Stimulated activated CD4-positive, alpha-beta T cell treated with anti-CD3 and anti-CD28 coated beads, Interleukin-15, amount 100 ng/mL, for 24 hours (primary cell): ENCODE measurements at regions not wholly inside any gene's neighbourhood (a gene's known extent, or its start where the extent isn't known, plus 50 kb on each side); places are given as distances from the start of the nearest gene placed in this dataset.
"Not testable (repeated sequence)": the region's sequence is repeated elsewhere in the genome, so short reads cannot be mapped to it uniquely, and the experiment has no call there.

Experiments
- DNase-seq: peaks from one replicate; pipeline ENCODE4 v3.0.0-alpha.2; 2020

- no peak for DNase-seq
Measured at GRCh38 chr2:67572721-67573435, 175.7 kb downstream of the ETAA1 start.

GRCh38 chr2:67574230-67574629, 177.1 kb downstream of the ETAA1 start:
- no peak for DNase-seq

GRCh38 chr2:67576226-67576625, 179.1 kb downstream of the ETAA1 start:
- no peak for DNase-seq

DNA sequence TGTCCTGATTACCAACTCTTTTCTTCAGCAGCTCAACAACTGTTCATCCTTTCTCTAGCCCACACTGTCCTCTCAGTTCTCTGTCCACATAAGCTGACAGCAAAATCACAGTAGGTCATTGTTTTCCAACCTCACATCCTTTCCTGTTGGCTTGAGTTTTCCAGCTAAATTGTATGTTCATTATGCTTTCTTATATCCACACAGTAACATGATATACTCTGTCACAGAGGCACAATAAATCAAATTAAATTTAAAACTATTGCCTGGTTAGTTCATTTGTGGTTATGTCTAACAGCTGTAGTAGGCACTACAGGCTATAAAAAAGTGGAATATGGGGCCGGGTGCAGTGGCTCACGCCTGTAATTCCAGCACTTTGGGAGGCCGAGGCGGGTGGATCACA, 179.9 kb downstream of the ETAA1 start:
- no peak for DNase-seq

DNA sequence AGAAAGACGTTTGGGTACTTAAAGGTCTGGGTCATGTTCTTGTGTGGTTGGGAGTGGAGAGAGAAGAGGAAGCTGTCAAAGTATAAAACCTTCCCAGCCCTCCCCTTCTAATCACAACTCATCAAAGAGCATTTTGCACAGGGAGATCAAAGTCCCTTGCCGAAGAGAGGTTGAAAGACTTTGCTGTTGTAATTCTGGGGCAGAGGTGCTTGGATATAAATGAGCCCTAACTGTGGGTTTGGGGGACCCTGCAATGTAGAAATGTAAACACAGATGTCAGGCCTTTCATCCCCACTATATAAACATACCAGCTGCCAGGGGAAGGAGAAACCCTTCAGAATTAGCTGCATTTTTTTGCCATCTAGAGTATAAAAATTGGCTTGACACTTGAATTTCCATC, 182.1 kb downstream of the ETAA1 start:
- DNase-seq = no peak

DNA sequence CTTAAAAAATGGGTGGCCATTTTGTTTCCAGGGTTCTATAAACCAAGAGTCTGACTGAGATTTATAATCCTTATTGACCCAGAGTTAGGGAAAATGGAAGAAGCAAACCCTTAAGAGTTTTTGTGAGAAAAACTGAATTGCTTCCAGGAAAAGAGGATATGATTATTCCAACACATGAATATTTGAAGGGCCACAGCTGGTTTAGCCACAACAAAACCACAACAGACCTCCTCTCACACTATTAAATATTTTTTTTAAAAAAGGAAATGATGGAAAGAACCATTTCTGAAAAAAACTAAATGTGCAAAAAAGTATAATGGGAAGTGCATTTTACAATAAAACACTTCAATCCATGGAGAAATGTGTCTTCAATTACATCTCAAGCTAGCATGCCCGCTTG, 182.7 kb downstream of the ETAA1 start:
- DNase-seq = no peak

DNA sequence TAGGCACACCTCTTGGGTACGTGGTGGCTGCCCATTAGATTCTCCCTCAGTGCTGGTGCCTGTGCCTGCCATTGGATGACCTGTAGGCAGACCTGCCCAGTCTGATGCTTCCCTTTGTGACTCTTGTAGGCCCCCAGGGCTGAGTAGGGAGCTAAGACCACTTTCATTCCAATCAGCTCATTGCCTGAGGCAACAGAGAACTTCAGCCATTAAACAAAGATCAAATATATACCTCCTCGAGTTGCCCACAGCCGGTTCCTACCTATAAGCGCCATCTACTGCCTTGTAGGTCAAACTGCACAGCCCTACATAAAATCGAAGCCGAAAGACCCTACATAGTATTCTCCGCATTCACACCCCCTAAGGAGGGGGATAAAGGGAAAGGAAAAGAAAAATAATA, 184.6 kb downstream of the ETAA1 start:
- DNase-seq = no peak

- no peak for DNase-seq
Measured at GRCh38 chr2:67583185-67583584, 186.1 kb downstream of the ETAA1 start.

DNA sequence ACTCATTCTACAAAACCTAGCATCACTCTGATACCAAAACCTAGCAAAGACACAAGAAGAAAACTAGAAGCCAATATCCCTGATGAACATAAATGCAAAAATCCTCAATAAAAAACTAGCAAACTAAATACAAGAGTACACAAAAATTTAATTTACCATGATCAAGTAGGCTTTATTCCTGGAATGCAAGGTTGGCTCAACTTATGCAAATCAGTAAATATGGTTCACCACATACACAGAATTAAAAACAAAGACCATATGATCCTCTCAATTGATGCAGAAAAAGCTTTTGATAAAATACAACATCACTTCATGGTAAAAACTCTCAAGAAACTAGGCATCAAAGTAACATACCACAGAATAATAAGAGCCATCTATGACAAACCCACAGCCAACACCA, 188.3 kb downstream of the ETAA1 start:
- no peak for DNase-seq

DNA sequence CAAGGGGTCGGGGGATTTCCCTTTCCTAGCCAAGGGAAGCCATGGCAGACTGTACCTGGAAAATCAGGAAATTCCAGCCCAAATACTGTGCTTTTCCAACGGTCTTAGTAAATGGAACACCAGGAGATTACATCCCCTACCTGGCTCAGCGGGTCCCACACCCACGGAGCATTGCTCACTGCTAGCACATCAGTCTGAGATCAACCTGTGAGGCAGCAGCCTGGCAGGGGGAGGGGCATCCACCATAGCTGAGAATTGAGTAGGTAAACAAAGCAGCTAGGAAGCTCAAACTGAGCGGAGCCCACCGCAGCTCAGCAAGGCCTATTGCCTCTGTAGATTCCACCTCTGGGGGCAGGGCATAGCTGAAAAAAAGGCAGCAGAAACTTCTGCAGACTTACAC, 192.0 kb downstream of the ETAA1 start:
- not testable (repeated sequence) for DNase-seq

- DNase-seq = not testable (repeated sequence)
Measured at GRCh38 chr2:67594522-67594921, 197.4 kb downstream of the ETAA1 start.

- DNase-seq = no peak
Measured at GRCh38 chr2:67596871-67597270, 199.7 kb downstream of the ETAA1 start.

GRCh38 chr2:67599561-67599960, 202.4 kb downstream of the ETAA1 start:
- no peak for DNase-seq

- DNase-seq = no peak
Measured at GRCh38 chr2:67600222-67600871, 203.2 kb downstream of the ETAA1 start.

DNA sequence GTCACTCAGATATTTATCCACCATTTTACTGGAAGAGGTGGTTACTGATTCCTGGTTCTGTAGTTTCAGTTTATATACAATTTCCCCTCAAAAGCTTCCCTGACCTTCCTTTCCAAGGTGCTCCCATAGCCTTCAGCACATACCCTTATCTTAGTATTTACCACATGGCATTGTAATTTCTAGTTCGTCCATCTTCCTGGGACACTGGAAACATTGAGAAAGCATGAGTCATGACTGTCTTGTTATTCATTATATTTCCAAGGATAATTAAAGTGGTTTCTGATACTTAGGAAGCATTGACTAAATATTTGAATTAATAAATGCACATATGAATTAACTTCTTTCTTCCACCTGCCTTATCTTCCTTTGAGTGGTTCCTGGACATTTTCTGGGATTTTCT, 203.8 kb downstream of the ETAA1 start:
- no peak for DNase-seq

DNA sequence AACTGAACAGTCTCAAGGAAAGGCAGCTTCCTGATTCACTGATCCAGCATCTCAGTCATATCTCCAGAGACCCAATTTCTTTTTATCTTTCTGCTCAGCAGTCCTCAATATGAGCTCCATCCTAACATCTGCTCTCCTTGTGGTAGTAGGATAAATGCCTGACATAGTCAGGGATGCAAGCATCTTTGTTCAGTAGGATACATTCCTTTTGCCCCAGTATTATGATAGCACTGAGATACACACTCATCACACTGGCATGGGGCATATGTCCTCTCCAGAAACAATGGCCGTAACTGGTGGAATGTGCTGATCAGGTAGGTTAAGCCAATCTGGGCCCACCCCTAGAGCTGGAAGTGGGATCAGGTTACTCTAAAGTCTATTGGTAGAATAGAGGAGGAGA, 207.2 kb downstream of the ETAA1 start:
- no peak for DNase-seq

- no peak for DNase-seq
Measured at GRCh38 chr2:67612576-67613042, 215.5 kb downstream of the ETAA1 start.

GRCh38 chr2:67613227-67613626, 216.1 kb downstream of the ETAA1 start:
- DNase-seq = no peak

GRCh38 chr2:67614454-67614853, 217.3 kb downstream of the ETAA1 start:
- no peak for DNase-seq

DNA sequence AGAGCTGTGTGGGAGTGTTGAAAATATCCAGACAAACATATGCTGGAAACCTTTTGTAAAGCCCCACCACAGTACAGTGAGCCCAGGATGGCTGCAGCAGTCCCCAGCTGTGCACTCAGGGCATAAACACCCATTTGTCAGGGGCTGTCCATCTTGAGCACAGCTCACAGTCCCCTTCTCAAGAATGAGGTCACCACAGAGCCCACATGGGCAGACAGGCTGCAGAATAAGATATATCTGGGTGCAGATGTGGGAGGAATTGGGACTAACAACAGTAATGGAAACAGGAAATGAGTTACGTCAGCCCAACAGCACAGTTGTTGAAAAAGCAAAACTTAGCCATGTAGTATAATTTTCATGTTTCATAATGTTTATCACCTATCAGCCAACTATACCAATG, 219.6 kb downstream of the ETAA1 start:
- no peak for DNase-seq

DNA sequence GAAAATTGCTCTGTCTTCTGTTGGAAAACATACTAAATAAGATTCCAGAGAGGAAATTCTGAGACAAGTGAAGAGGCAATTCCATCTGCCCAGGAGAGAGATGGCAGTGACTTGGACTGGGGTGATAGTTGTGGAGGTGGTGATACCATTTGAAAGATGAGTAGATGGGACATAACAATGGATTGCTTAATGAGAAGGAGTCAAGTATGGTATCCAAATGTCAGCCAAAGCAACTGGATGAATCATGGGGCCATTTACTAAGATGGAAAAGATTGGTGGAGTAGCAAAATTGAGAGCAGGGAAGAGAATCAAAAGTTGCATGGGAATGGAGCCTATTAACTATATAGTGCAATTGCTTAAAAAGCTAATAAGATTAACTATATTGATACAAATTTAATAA, 222.1 kb downstream of the ETAA1 start:
- no peak for DNase-seq

DNA sequence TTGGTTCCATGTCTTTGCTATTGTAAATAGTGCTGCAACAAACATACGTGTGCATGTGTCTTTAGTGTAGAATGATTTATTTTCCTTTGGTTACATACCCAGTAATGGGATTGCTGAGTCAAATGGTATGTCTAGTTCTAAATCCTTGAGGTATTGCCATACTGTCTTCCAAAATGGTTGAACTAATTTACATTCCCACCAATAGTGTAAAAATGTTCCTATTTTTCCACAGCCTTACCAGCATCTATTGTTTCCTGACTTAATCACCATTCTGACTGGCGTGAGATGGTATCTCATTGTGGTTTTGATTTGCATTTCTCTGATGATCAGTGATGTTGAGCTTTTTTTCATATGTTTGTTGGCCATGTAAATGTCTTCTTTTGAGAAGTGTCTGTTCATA, 226.6 kb downstream of the ETAA1 start:
- DNase-seq = not testable (repeated sequence)

DNA sequence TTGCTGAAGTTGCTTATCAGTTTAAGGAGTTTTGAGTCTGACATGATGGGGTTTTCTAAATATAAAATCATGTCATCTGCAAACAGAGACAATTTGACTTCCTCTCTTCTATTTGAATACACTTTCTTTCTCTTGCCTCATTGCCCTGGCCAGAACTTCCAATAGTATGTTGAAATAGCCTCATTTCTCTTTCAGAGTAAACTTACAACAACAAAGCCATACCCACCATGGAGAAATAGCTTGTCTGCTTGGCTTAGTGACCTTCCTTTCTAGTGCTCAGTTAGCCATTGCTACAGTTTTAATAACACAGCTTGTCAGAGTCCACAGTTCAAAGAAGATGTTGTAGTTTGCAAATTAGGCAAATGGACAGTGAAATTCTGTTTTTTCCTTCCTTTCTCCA, 228.0 kb downstream of the ETAA1 start:
- no peak for DNase-seq

GRCh38 chr2:67625690-67626475, 228.8 kb downstream of the ETAA1 start:
- DNase-seq = no peak
